ENCODE measurements at regions not wholly inside any gene's neighbourhood (a gene's known extent, or its start where the extent isn't known, plus 50 kb on each side); places are given as distances from the start of the nearest gene placed in this dataset.

GRCh38 chr14:98966475-98967162, 305.4 kb downstream of the BCL11B start:
- ChIA-PET POLR2A (no interaction called here), CTCF (interaction anchor here (0.6 kb wide), 1 partner anchor 9 kb away, joined by 3 read pairs; no protein-coding TSS in a partner anchor)
- H3K4me3 ChIP-seq (ENCODE audit: low read depth, low read length), result no peak overlapping the region
- H3K36me3 ChIP-seq (ENCODE audit: control insufficient read depth in 2 of 2, insufficient read depth in 1 of 2, low read length in 2 of 2), result no peaks in the 10 kb centered on the region
- no peak overlapping the region for H3K27ac ChIP-seq (ENCODE audit: extremely low read depth, low read depth, low read length)
- H3K9me3 ChIP-seq (ENCODE audit: control insufficient read depth, insufficient read depth, low read depth, low read length), result no peaks in the 10 kb centered on the region
- no peaks in the 10 kb centered on the region for H3K4me1 ChIP-seq (ENCODE audit: control insufficient read depth, insufficient read depth, low read length)
- no peak for TF ChIP-seq TCF7L2 (IDR thresholded peaks at IDR 0.05; ENCODE audit: borderline replicate concordance, low read depth, low read length)

GRCh38 chr14:98974113-98974512, 297.9 kb downstream of the BCL11B start:
- Histone ChIP-seq H3K4me3 (ENCODE audit: low read depth, low read length) (no peak overlapping the region), H3K4me1 (ENCODE audit: control insufficient read depth, insufficient read depth, low read length) (no peaks in the 10 kb centered on the region), H3K9me3 (ENCODE audit: control insufficient read depth, insufficient read depth, low read depth, low read length) (no peaks in the 10 kb centered on the region), H3K27ac (ENCODE audit: extremely low read depth, low read depth, low read length) (no peak overlapping the region), H3K36me3 (ENCODE audit: control insufficient read depth in 2 of 2, insufficient read depth in 1 of 2, low read length in 2 of 2) (no peaks in the 10 kb centered on the region)
- POLR2A ChIA-PET, result no interaction called here
- CTCF ChIA-PET, result no interaction called here
- TF ChIP-seq ZNF416 (tag by site-specific recombination; IDR thresholded peaks at IDR 0.05), result no peak
- TF ChIP-seq TSHZ1 (tag by site-specific recombination; IDR thresholded peaks at IDR 0.05; ENCODE audit: borderline replicate concordance), result no peak
- TF ChIP-seq ZFHX2 (tag by site-specific recombination; conservative IDR thresholded peaks at IDR 0.05), result no peak
- TF ChIP-seq GFI1B (tag by site-specific recombination; IDR thresholded peaks at IDR 0.05), result no peak
- TF ChIP-seq ZSCAN30 (tag by site-specific recombination; IDR thresholded peaks at IDR 0.05), result no peak
- no peak for TF ChIP-seq ZBTB20 (tag by site-specific recombination; IDR thresholded peaks at IDR 0.05)
- TF ChIP-seq ZNF157 (tag by site-specific recombination; IDR thresholded peaks at IDR 0.05), result no peak

GRCh38 chr14:98976271-98976670, 295.7 kb downstream of the BCL11B start:
- Histone ChIP-seq H3K4me3 (ENCODE audit: low read depth, low read length) (no peak overlapping the region), H3K4me1 (ENCODE audit: control insufficient read depth, insufficient read depth, low read length) (no peaks in the 10 kb centered on the region), H3K36me3 (ENCODE audit: control insufficient read depth in 2 of 2, insufficient read depth in 1 of 2, low read length in 2 of 2) (no peaks in the 10 kb centered on the region), H3K27ac (ENCODE audit: extremely low read depth, low read depth, low read length) (no peak overlapping the region), H3K9me3 (ENCODE audit: control insufficient read depth, insufficient read depth, low read depth, low read length) (no peaks in the 10 kb centered on the region)
- POLR2A ChIA-PET, result no interaction called here
- CTCF ChIA-PET, result no interaction called here
- TF ChIP-seq ZNF560 (tag by site-specific recombination; IDR thresholded peaks at IDR 0.05; ENCODE audit: borderline replicate concordance) (no peak), ZNF629 (tag by site-specific recombination; IDR thresholded peaks at IDR 0.05) (no peak), PRDM4 (tag by site-specific recombination; IDR thresholded peaks at IDR 0.05) (no peak), ZXDB (tag by site-specific recombination; IDR thresholded peaks at IDR 0.05) (no peak), ZSCAN5A (tag by site-specific recombination; IDR thresholded peaks at IDR 0.05) (no peak), ZNF138 (tag by site-specific recombination; IDR thresholded peaks at IDR 0.05; ENCODE audit: borderline replicate concordance) (no peak), ZNF48 (tag by site-specific recombination; IDR thresholded peaks at IDR 0.05) (no peak), ZNF223 (tag by site-specific recombination; IDR thresholded peaks at IDR 0.05) (no peak), ZNF544 (tag by site-specific recombination; IDR thresholded peaks at IDR 0.05) (no peak), KLF17 (tag by site-specific recombination; IDR thresholded peaks at IDR 0.05) (no peak), ZNF639 (tag by site-specific recombination; IDR thresholded peaks at IDR 0.05) (no peak)
